ENCODE measurements at regions not wholly inside any gene's neighbourhood (a gene's known extent, or its start where the extent isn't known, plus 50 kb on each side); places are given as distances from the start of the nearest gene placed in this dataset.

- DNase-seq (ENCODE audit: low spot score) = no peak
Observed at GRCh38 chr6:62670490-62671223, 384.6 kb upstream of the KHDRBS2 start.

- no peak for DNase-seq (ENCODE audit: low spot score)
Observed at GRCh38 chr6:62669831-62670230, 383.8 kb upstream of the KHDRBS2 start.

- no peak for DNase-seq (ENCODE audit: low spot score)
Observed at GRCh38 chr6:62652692-62653328, 366.8 kb upstream of the KHDRBS2 start.

- DNase-seq (ENCODE audit: low spot score) = no peak
Observed at GRCh38 chr6:62645274-62645673, 359.2 kb upstream of the KHDRBS2 start.

- no peak for DNase-seq (ENCODE audit: low spot score)
Observed at GRCh38 chr6:62640749-62641148, 354.7 kb upstream of the KHDRBS2 start.

GRCh38 chr6:62626661-62627060 lies 340.6 kb upstream of the KHDRBS2 start:
- no peak for DNase-seq (ENCODE audit: low spot score)

GRCh38 chr6:62623846-62624532 lies 338.0 kb upstream of the KHDRBS2 start:
- no peak for DNase-seq (ENCODE audit: low spot score)

GRCh38 chr6:62615366-62616015 lies 329.5 kb upstream of the KHDRBS2 start:
- peak; percentile 56 for DNase-seq (ENCODE audit: low spot score)

- no peak for DNase-seq (ENCODE audit: low spot score)
Observed at GRCh38 chr6:62614442-62614841, 328.4 kb upstream of the KHDRBS2 start.

- DNase-seq (ENCODE audit: low spot score) = no peak
Observed at GRCh38 chr6:62613928-62614327, 327.9 kb upstream of the KHDRBS2 start.

GRCh38 chr6:62612471-62612870 lies 326.4 kb upstream of the KHDRBS2 start:
- no peak for DNase-seq (ENCODE audit: low spot score)

- DNase-seq (ENCODE audit: low spot score) = no peak
Observed at GRCh38 chr6:62570372-62570771, 284.3 kb upstream of the KHDRBS2 start.

- DNase-seq (ENCODE audit: low spot score) = no peak
Observed at GRCh38 chr6:62541502-62541901, 255.5 kb upstream of the KHDRBS2 start.

- DNase-seq (ENCODE audit: low spot score) = no peak
Observed at GRCh38 chr6:62530985-62531384, 245.0 kb upstream of the KHDRBS2 start.

- DNase-seq (ENCODE audit: low spot score) = no peak
Observed at GRCh38 chr6:62528894-62529526, 243.0 kb upstream of the KHDRBS2 start.

GRCh38 chr6:62523630-62524029 lies 237.6 kb upstream of the KHDRBS2 start:
- DNase-seq (ENCODE audit: low spot score) = no peak

- DNase-seq (ENCODE audit: low spot score) = no peak
Observed at GRCh38 chr6:62519574-62519973, 233.5 kb upstream of the KHDRBS2 start.

GRCh38 chr6:62516291-62517141 lies 230.5 kb upstream of the KHDRBS2 start:
- no peak for DNase-seq (ENCODE audit: low spot score)

GRCh38 chr6:62492192-62492822 lies 206.3 kb upstream of the KHDRBS2 start:
- DNase-seq (ENCODE audit: low spot score) = no peak

- DNase-seq (ENCODE audit: low spot score) = no peak
Observed at GRCh38 chr6:62480544-62480943, 194.5 kb upstream of the KHDRBS2 start.
